K562 (cell line): ENCODE measurements at regions not wholly inside any gene's neighbourhood (a gene's known extent, or its start where the extent isn't known, plus 50 kb on each side); places are given as distances from the start of the nearest gene placed in this dataset.

Experiments
- ATAC-seq: fragments of 200-7000 bp; cut with Tn5 transposase; 3 replicates; pipeline ENCODE4 v1.9.1; 2020; ENCODE audit warnings: moderate library complexity
- BruUV-seq: library from RNA; stranded (reverse); fragments of 400-500 nt; replicated peaks from 2 replicates; lab custom pipeline; 2021; lab: Mats Ljungman, UMichigan
- CTCF ChIA-PET: fragments of 300-600 bp; formaldehyde crosslinking; extraction: SDS; loops from one replicate; lab custom pipeline; 2021; ENCODE audit warnings: low intra/inter-chr PET ratio; lab: Yijun Ruan, JAX
- POLR2A ChIA-PET: fragments of 300-600, 350-650 bp; sonication (Branson Sonifier 250); formaldehyde crosslinking; extraction: SDS; loops from one replicate; lab custom pipeline; 2021; ENCODE audit warnings: antibody characterized with exemption, inconsistent platforms; lab: Yijun Ruan, JAX
- DNase-seq, 4 experiments: peaks; one replicate each; pipeline versions ENCODE4 v3.0.0 to v3.0.0-alpha.2; 2011 to 2018; ENCODE audit warnings: low spot score in 3 of 4, mixed read lengths in 3 of 4; ENCODE audit errors: extremely low read depth in 1 of 4
- FAIRE-seq: peaks from 2 replicates; lab custom pipeline; 2011; peaks lifted over from hg19 to GRCh38; lab: Jason Lieb, UNC
- H2AFZ ChIP-seq: 2 replicates; pipeline ENCODE4 v1.6.0; 2011; ENCODE audit warnings: low read depth, low read length, control low read depth, inconsistent platforms
- H3K27ac ChIP-seq: fragments of 200-600 bp; 3 replicates; pipeline ENCODE4 v1.8.0; 2011; ENCODE audit warnings: low read depth, mild to moderate bottlenecking, control low read depth, inconsistent platforms, low read length, moderate library complexity, mixed read lengths; ENCODE audit errors: extremely low read depth
- H3K27me3 ChIP-seq, 2 experiments: fragments of 300-600 bp in 1 of 2; 2 replicates in 1 of 2; 3 replicates in 1 of 2; pipeline versions ENCODE4 v1.6.0 to v1.8.0; 2011; ENCODE audit warnings: inconsistent platforms in 2 of 2, low read length in 2 of 2, mild to moderate bottlenecking in 1 of 2, mixed read lengths in 1 of 2, moderate library complexity in 1 of 2; ENCODE audit not compliant: control insufficient read depth in 2 of 2, insufficient read depth in 2 of 2
- H3K36me3 ChIP-seq: fragments of 300-600 bp; 3 replicates; pipeline ENCODE4 v1.8.0; 2011; ENCODE audit warnings: mild to moderate bottlenecking, low read length, inconsistent platforms; ENCODE audit not compliant: control insufficient read depth, insufficient read depth
- H3K4me1 ChIP-seq, 2 experiments: fragments of 200-600 bp in 1 of 2; replicated peaks in 1 of 2; 2 replicates in 1 of 2; 3 replicates in 1 of 2; pipeline versions ENCODE4 v1.5.1 to v1.8.0; 2011; ENCODE audit warnings: inconsistent platforms in 2 of 2, low read length in 2 of 2, mild to moderate bottlenecking in 1 of 2, mixed read lengths in 1 of 2, moderate library complexity in 1 of 2; ENCODE audit not compliant: control insufficient read depth in 2 of 2, insufficient read depth in 2 of 2
- H3K4me2 ChIP-seq: 2 replicates; pipeline ENCODE4 v1.6.1; 2011; ENCODE audit warnings: low read length, control low read depth, inconsistent platforms, mixed read lengths; ENCODE audit not compliant: insufficient read depth
- H3K4me3 ChIP-seq: fragments of 200-600 bp; sonication (generic), shearing (Covaris generic); 2 replicates; pipeline ENCODE4 v1.5.1; 2016; ENCODE audit warnings: control low read depth, inconsistent platforms
- H3K79me2 ChIP-seq: fragments of 200-600 bp; 3 replicates; pipeline ENCODE4 v1.8.0; 2011; ENCODE audit warnings: low read length, inconsistent platforms; ENCODE audit not compliant: control insufficient read depth, insufficient read depth
- H3K9ac ChIP-seq, 2 experiments: 2 replicates each; pipeline versions ENCODE4 v1.6.0 to v1.6.1; 2011; ENCODE audit warnings: low read depth in 2 of 2, low read length in 2 of 2, control low read depth in 1 of 2, inconsistent platforms in 1 of 2, mild to moderate bottlenecking in 1 of 2, mixed read lengths in 1 of 2; ENCODE audit not compliant: insufficient read depth in 1 of 2
- H3K9me1 ChIP-seq: one replicate; pipeline ENCODE4 v1.6.0; 2011; ENCODE audit warnings: inconsistent platforms, mild to moderate bottlenecking, low read length, moderate library complexity; ENCODE audit not compliant: control insufficient read depth, insufficient read depth
- H3K9me3 ChIP-seq: replicated peaks from 2 replicates; pipeline ENCODE4 v1.5.1; 2011; ENCODE audit warnings: low read depth, low read length, inconsistent platforms; ENCODE audit not compliant: control insufficient read depth, insufficient read depth
- H4K20me1 ChIP-seq: replicated peaks from 2 replicates; pipeline ENCODE4 v1.6.1; 2011; ENCODE audit warnings: low read length, inconsistent platforms, mixed read lengths; ENCODE audit not compliant: control insufficient read depth, insufficient read depth
- CBX8 ChIP-seq: fragments of 200-600 bp; sonication (generic); IDR thresholded peaks from 2 replicates; pipeline ENCODE4 v1.6.1; 2012; ENCODE audit warnings: borderline replicate concordance, mixed run types, low read depth, mild to moderate bottlenecking, moderate library complexity, mixed read lengths, low read length, control low read depth, inconsistent platforms; ENCODE audit not compliant: poor library complexity, severe bottlenecking; ENCODE audit errors: extremely low read depth
- EHMT2 ChIP-seq: fragments of 450-650 bp; IDR thresholded peaks from 2 replicates; pipeline ENCODE4 v1.6.1; 2018; ENCODE audit warnings: antibody characterized with exemption
- GTF2E2 ChIP-seq: fragments of 200-800 bp; sonication (Bioruptor generic); IDR thresholded peaks from 2 replicates; pipeline ENCODE4 v1.6.1; 2016; ENCODE audit warnings: missing genetic modification characterization, missing compliant biosample characterization
- HNRNPLL ChIP-seq: fragments of 200-400 bp; formaldehyde crosslinking; IDR thresholded peaks from 2 replicates; pipeline ENCODE4 v1.6.1; 2017; ENCODE audit warnings: low read length, low read depth, mild to moderate bottlenecking; ENCODE audit not compliant: poor library complexity, severe bottlenecking
- HNRNPUL1 ChIP-seq: fragments of 200-400 bp; formaldehyde crosslinking; IDR thresholded peaks from 2 replicates; pipeline ENCODE4 v1.6.1; 2017; ENCODE audit warnings: low read length
- JUNB ChIP-seq: fragments of 450-650 bp; formaldehyde crosslinking; conservative IDR thresholded peaks from 2 replicates; pipeline ENCODE4 v1.4.0; 2020; ENCODE audit warnings: mild to moderate bottlenecking
- NCOA4 ChIP-seq: fragments of 450-650 bp; IDR thresholded peaks from 2 replicates; pipeline ENCODE4 v1.6.1; 2018; ENCODE audit warnings: mild to moderate bottlenecking; ENCODE audit not compliant: partially characterized antibody
- POLR2AphosphoS2 ChIP-seq: IDR thresholded peaks from 2 replicates; pipeline ENCODE4 v1.6.1; 2012; ENCODE audit warnings: low read length, improper control_type of control experiment
- PTRF ChIP-seq: fragments of 450-650 bp; IDR thresholded peaks from 2 replicates; pipeline ENCODE4 v1.6.1; 2016; ENCODE audit warnings: mild to moderate bottlenecking, missing genetic modification characterization, missing compliant biosample characterization
- RUNX1 ChIP-seq: sonication (generic); IDR thresholded peaks from 2 replicates; pipeline ENCODE4 v1.6.1; 2016; ENCODE audit warnings: antibody characterized with exemption, low read depth
- SETDB1 ChIP-seq: IDR thresholded peaks from one replicate; pipeline ENCODE4 v1.6.1; 2012; ENCODE audit warnings: low read length, control low read depth, inconsistent platforms
- SMARCA5 ChIP-seq: fragments of 450-650 bp; IDR thresholded peaks from 2 replicates; pipeline ENCODE4 v1.6.1; 2016
- TAF7 ChIP-seq: fragments of 450-650 bp; IDR thresholded peaks from 2 replicates; pipeline ENCODE4 v1.6.1; 2016; ENCODE audit warnings: missing genetic modification characterization, missing compliant biosample characterization
- XRCC4 ChIP-seq: IDR thresholded peaks from one replicate; pipeline ENCODE4 v1.6.1; 2011; ENCODE audit not compliant: insufficient read depth, insufficient read length; ENCODE audit errors: extremely low read depth
- ZBTB12 ChIP-seq: fragments of 250-450 bp; sonication (Bioruptor Pico); IDR thresholded peaks from 2 replicates; pipeline ENCODE4 v1.4.0; 2020
- ZBTB43 ChIP-seq: sonication (generic); formaldehyde crosslinking; IDR thresholded peaks from 2 replicates; pipeline ENCODE4 v1.8.0; 2023; ENCODE audit warnings: mild to moderate bottlenecking, missing genetic modification reagents
- ZNF512 ChIP-seq: IDR thresholded peaks from 2 replicates; pipeline ENCODE4 v1.6.1; 2016; ENCODE audit warnings: missing genetic modification characterization, missing compliant biosample characterization
- ZNF57 ChIP-seq: fragments of 450-650 bp; formaldehyde crosslinking; IDR thresholded peaks from 2 replicates; pipeline ENCODE4 v1.4.0; 2020; ENCODE audit warnings: mild to moderate bottlenecking, moderate library complexity
- ZNF695 ChIP-seq: fragments of 450-650 bp; formaldehyde crosslinking; IDR thresholded peaks from 2 replicates; pipeline ENCODE4 v1.4.0; 2020; ENCODE audit warnings: mild to moderate bottlenecking, moderate library complexity
- WGBS: fragments of 100-300 bp; shearing (Covaris generic); methylation state at CpG from one replicate; pipeline ENCODE4 v1.1.6; 2016; ENCODE audit warnings: low coverage, mixed read lengths; ENCODE audit not compliant: insufficient coverage; ENCODE audit errors: missing lambda C conversion rate; 5-methylcytosine and 5-hydroxymethylcytosine counted together
- in situ Hi-C: fragments of 300-500 bp; cut with MboI; formaldehyde crosslinking; loops from 4 replicates; pipeline ENCODE4 v1.15.0; 2018; ENCODE audit warnings: inconsistent platforms, mixed read lengths
- intact Hi-C: fragments of 100-400 bp; cut with micrococcal nuclease; formaldehyde crosslinking; loops from 2 replicates; pipeline ENCODE4 v1.14.2; 2022

- TF ChIP-seq ZNF695 (CRISPR knock-in tag) (no peak), SETDB1 (no peak), SMARCA5 (no peak)
Observed at GRCh38 chr11:41996533-41996932, 537.1 kb upstream of the LRRC4C start (continued).

GRCh38 chr11:41997844-41998401 lies 538.5 kb upstream of the LRRC4C start:
- WGBS, result 0% methylated on average over 5 of the region's 5 CpGs
- no peak overlapping the region for H3K27ac ChIP-seq

More at GRCh38 chr11:41997844-41998401, 538.5 kb upstream of the LRRC4C start:
- intact Hi-C loops (no loop called here), in situ Hi-C loops (no loop called here)
- H3K9me1 ChIP-seq, result no peaks in the 10 kb centered on the region
- no peaks in the 10 kb centered on the region for H3K27me3 ChIP-seq
- no peak overlapping the region for H2AFZ ChIP-seq
- no peak overlapping the region for H3K4me3 ChIP-seq
- ChIA-PET POLR2A (no interaction called here), CTCF (no interaction called here)
- H3K79me2 ChIP-seq, result no peaks in the 10 kb centered on the region
- ATAC-seq (no peak), DNase-seq (no peak), FAIRE-seq (no peak)
- no peaks in the 10 kb centered on the region for H3K4me1 ChIP-seq
- H3K36me3 ChIP-seq, result no peaks in the 10 kb centered on the region
- H3K9ac ChIP-seq, result no peak overlapping the region
- H4K20me1 ChIP-seq, result no peaks in the 10 kb centered on the region
- no peak overlapping the region for H3K4me2 ChIP-seq
- H3K9me3 ChIP-seq, result no peaks in the 10 kb centered on the region
- BruUV-seq, result no TSS peak
- TF ChIP-seq HNRNPLL (no peak), XRCC4 (no peak), ZBTB43 (CRISPR knock-in tag) (no peak), TAF7 (no peak), CBX8 (no peak), ZBTB12 (CRISPR knock-in tag) (no peak), ZNF57 (no peak), ZNF512 (tag) (no peak), EHMT2 (no peak), POLR2AphosphoS2 (no peak), GTF2E2 (no peak), NCOA4 (no peak), RUNX1 (no peak), JUNB (CRISPR knock-in tag) (no peak), HNRNPUL1 (no peak), PTRF (tag) (no peak)
- TF ChIP-seq, all 486 proteins: peak for 0
